Stimulated activated CD4-positive, alpha-beta T cell treated with anti-CD3 and anti-CD28 coated beads, TNF-alpha, amount 100 ng/mL, for 4 hours (primary cell): ENCODE measurements at regions not wholly inside any gene's neighbourhood (a gene's known extent, or its start where the extent isn't known, plus 50 kb on each side); places are given as distances from the start of the nearest gene placed in this dataset.

Experiments
- DNase-seq, 3 experiments: peaks; one replicate each; pipeline ENCODE4 v3.0.0-alpha.2; 2020; ENCODE audit warnings: low read depth in 3 of 3

GRCh38 chr4:183763990-183764754, 105.1 kb downstream of the TRAPPC11 start:
- DNase-seq = no peak

GRCh38 chr4:183765251-183765911, 106.3 kb downstream of the TRAPPC11 start:
- DNase-seq = no peak

- DNase-seq = no peak
Observed at GRCh38 chr4:183766140-183766539, 107.0 kb downstream of the TRAPPC11 start.

- DNase-seq = no peak
Observed at GRCh38 chr4:183770906-183771305, 111.8 kb downstream of the TRAPPC11 start.

- DNase-seq = no peak
Observed at GRCh38 chr4:183772361-183772760, 113.3 kb downstream of the TRAPPC11 start.

GRCh38 chr4:183773790-183774189, 114.7 kb downstream of the TRAPPC11 start:
- no peak for DNase-seq

- DNase-seq = no peak
Observed at GRCh38 chr4:183783306-183783705, 121.8 kb upstream of the STOX2 start.

GRCh38 chr4:183783991-183784553, 121.0 kb upstream of the STOX2 start:
- no peak for DNase-seq

GRCh38 chr4:183788308-183788905, 116.7 kb upstream of the STOX2 start:
- DNase-seq = no peak

GRCh38 chr4:183789657-183790056, 115.5 kb upstream of the STOX2 start:
- DNase-seq = no peak

GRCh38 chr4:183790661-183791060, 114.4 kb upstream of the STOX2 start:
- DNase-seq = no peak

- DNase-seq = no peak
Observed at GRCh38 chr4:183797011-183797444, 108.1 kb upstream of the STOX2 start.

GRCh38 chr4:183797445-183798300, 107.4 kb upstream of the STOX2 start:
- no peak for DNase-seq

GRCh38 chr4:183798301-183799253, 106.5 kb upstream of the STOX2 start:
- DNase-seq = no peak

GRCh38 chr4:183801457-183802165, 103.5 kb upstream of the STOX2 start:
- no peak for DNase-seq

GRCh38 chr4:183806341-183806740, 98.8 kb upstream of the STOX2 start:
- no peak for DNase-seq

- no peak for DNase-seq
Observed at GRCh38 chr4:183807420-183808096, 97.5 kb upstream of the STOX2 start.

GRCh38 chr4:183808097-183808456, 97.0 kb upstream of the STOX2 start:
- no peak for DNase-seq

- no peak for DNase-seq
Observed at GRCh38 chr4:183812567-183812966, 92.5 kb upstream of the STOX2 start.
